Mucosa of stomach (tissue), 1 donor: ENCODE measurements at regions not wholly inside any gene's neighbourhood (a gene's known extent, or its start where the extent isn't known, plus 50 kb on each side); places are given as distances from the start of the nearest gene placed in this dataset.

Experiments used
- H3K27me3 ChIP-seq: one replicate; pipeline ENCODE4 v1.7.0; 2013; ENCODE audit warnings: mild to moderate bottlenecking, low read length; ENCODE audit not compliant: control insufficient read depth, insufficient read depth
- H3K36me3 ChIP-seq: one replicate; pipeline ENCODE4 v1.7.0; 2013; ENCODE audit warnings: low read length; ENCODE audit not compliant: control insufficient read depth, insufficient read depth
- H3K4me1 ChIP-seq: one replicate; pipeline ENCODE4 v1.7.0; 2013; ENCODE audit warnings: mild to moderate bottlenecking, low read length; ENCODE audit not compliant: control insufficient read depth, insufficient read depth
- H3K4me3 ChIP-seq: one replicate; pipeline ENCODE4 v1.7.0; 2013; ENCODE audit warnings: low read length
- H3K9ac ChIP-seq: one replicate; pipeline ENCODE4 v1.7.0; 2013; ENCODE audit warnings: mild to moderate bottlenecking, low read length, moderate library complexity
- H3K9me3 ChIP-seq: one replicate; pipeline ENCODE4 v1.7.0; 2013; ENCODE audit warnings: mild to moderate bottlenecking, low read length, moderate library complexity; ENCODE audit not compliant: control insufficient read depth
- donor health status: Pancreatic carcinoma.

DNA sequence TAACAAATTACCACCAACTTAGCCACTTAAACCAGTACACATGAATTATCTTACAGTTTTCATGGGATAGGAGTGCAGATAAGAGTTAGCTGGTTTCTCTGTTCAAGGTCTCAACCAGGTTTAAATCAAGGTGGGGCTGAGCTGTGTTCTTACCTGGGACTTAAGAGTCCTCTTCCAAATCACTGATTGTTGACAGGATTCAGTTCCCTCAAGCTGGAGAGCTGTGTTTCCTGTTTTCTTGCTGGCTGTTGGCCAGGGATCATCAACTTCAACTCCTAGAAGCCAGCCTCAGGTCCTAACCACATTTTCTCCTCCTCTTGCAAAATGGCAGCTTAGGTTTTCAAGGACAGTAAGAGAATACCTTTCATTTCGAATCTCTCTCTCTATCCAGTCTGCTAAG is 123.8 kb upstream of the CHRM3 start:
- no peaks in the 10 kb centered on the region for H3K36me3 ChIP-seq
- H3K9ac ChIP-seq = no peak overlapping the region
- H3K9me3 ChIP-seq = no peaks in the 10 kb centered on the region
- H3K4me1 ChIP-seq = no peaks in the 10 kb centered on the region
- no peaks in the 10 kb centered on the region for H3K27me3 ChIP-seq
- no peak overlapping the region for H3K4me3 ChIP-seq

DNA sequence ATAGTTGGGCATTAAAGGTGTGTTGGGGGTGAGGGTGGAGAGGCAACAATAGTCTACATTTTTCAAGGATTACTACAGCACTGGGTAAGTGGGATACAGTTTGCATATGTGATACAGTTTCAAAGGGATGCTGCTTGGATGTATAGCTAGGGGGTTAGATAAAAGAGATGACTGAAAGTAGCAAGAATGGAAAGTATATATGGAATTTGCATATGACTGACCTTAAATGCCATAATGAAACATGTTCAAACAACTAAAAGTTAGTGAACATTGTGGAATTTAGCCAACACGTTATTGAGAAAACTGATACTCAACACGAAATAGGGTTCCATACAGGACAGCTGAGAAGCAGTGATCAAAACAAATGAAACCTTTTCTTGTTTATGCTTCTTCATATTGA is 124.8 kb upstream of the CHRM3 start:
- no peaks in the 10 kb centered on the region for H3K4me1 ChIP-seq
- H3K36me3 ChIP-seq = no peaks in the 10 kb centered on the region
- no peak overlapping the region for H3K4me3 ChIP-seq
- no peaks in the 10 kb centered on the region for H3K27me3 ChIP-seq
- H3K9ac ChIP-seq = no peak overlapping the region
- H3K9me3 ChIP-seq = no peaks in the 10 kb centered on the region

DNA sequence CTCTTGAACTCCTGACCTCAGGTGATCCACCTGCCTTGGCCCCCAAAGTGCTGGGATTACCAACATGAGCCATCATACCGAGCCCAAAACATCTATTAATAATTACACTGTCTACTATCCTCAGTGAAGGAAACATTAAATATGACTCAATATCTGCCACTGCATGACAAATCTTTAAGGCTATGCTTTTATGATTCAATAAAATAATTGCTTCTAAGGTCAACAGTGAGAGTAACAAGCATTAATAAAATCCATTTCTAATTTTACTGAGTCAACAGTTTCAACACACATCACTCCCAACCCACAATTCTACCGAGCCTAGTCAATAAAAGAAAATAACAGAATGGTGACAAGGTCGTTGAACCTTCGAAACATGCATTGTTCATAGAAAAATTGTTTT is 125.5 kb upstream of the CHRM3 start:
- H3K4me3 ChIP-seq = no peak overlapping the region
- no peak overlapping the region for H3K9ac ChIP-seq
- no peaks in the 10 kb centered on the region for H3K9me3 ChIP-seq
- H3K27me3 ChIP-seq = no peaks in the 10 kb centered on the region
- no peaks in the 10 kb centered on the region for H3K4me1 ChIP-seq
- no peaks in the 10 kb centered on the region for H3K36me3 ChIP-seq

DNA sequence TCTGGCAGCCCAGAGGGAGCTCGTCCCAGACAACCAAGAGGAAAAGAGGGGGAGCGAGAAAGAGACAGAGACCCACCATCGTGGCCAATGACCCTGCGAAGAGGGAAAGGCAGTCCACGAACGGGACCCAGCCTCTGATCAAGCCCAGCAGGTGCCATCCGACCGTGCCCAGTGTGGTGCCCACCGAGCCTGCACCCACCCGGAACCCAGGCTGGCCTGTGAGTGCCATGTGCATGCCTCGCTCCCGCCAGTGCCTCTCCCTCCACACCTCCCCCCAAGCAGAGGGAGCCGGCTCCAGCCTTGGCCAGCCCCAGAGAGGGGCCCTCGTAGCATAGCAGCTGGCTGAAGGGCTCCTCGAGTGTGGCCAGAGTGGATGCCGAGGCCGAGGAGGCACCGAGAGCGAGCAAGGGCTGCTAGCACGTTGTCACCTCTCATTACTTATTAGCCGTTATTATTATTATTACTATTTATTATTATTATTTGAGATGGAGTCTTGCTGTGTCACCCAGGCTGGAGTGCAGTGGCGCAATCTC is 130.7 kb upstream of the CHRM3 start:
- no peak overlapping the region for H3K4me3 ChIP-seq
- no peaks in the 10 kb centered on the region for H3K36me3 ChIP-seq
- H3K4me1 ChIP-seq = no peaks in the 10 kb centered on the region

DNA sequence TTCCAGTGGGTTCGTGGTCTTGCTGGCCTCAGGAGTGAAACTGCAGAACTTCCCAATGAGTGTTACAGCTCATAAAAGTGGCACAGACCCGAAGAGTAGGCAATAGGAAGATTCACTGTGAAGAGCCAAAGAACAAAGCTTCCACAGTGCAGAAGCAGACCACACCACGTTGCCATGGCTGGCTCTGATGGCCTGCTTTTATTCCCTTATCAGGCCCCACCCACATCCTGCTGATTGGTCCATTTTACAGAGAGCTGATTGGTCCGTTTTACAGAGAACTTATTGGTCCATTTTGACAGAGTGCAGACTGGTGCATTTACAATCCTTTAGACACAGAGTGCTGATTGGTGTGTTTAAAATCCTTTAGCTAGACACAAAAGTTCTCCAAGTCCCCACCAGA is 131.4 kb upstream of the CHRM3 start:
- peaks cover 6% of the 10 kb centered on the region for H3K4me1 ChIP-seq
- no peak overlapping the region for H3K4me3 ChIP-seq
- no peaks in the 10 kb centered on the region for H3K9me3 ChIP-seq
- H3K27me3 ChIP-seq = no peaks in the 10 kb centered on the region
- no peaks in the 10 kb centered on the region for H3K36me3 ChIP-seq
- no peak overlapping the region for H3K9ac ChIP-seq

More for the DNA sequence above, 130.7 kb upstream of the CHRM3 start:
- no peaks in the 10 kb centered on the region for H3K9me3 ChIP-seq
- H3K9ac ChIP-seq = no peak overlapping the region
- no peaks in the 10 kb centered on the region for H3K27me3 ChIP-seq

DNA sequence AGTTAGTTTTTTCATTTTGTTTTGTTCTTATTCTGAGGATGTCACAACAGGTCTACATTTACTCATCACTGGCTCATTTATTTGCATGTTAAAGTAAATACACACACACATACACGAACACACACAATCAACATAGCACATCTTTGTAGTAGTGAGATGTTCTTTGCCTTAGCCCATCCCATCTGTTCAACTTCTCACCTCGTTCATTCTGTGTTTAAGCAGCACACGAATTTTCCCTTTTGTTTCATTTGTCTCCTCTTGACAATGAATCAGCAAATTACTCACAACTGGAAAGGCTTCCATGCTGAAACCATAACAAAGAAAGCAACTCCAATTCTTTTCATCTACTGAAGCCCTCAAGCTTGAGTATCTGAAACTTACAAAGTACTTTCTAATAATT is 133.3 kb upstream of the CHRM3 start:
- no peak overlapping the region for H3K4me3 ChIP-seq
- no peak overlapping the region for H3K9ac ChIP-seq
- H3K9me3 ChIP-seq = no peaks in the 10 kb centered on the region
- no peaks in the 10 kb centered on the region for H3K36me3 ChIP-seq
- no peaks in the 10 kb centered on the region for H3K27me3 ChIP-seq
- H3K4me1 ChIP-seq = peaks cover 6% of the 10 kb centered on the region

DNA sequence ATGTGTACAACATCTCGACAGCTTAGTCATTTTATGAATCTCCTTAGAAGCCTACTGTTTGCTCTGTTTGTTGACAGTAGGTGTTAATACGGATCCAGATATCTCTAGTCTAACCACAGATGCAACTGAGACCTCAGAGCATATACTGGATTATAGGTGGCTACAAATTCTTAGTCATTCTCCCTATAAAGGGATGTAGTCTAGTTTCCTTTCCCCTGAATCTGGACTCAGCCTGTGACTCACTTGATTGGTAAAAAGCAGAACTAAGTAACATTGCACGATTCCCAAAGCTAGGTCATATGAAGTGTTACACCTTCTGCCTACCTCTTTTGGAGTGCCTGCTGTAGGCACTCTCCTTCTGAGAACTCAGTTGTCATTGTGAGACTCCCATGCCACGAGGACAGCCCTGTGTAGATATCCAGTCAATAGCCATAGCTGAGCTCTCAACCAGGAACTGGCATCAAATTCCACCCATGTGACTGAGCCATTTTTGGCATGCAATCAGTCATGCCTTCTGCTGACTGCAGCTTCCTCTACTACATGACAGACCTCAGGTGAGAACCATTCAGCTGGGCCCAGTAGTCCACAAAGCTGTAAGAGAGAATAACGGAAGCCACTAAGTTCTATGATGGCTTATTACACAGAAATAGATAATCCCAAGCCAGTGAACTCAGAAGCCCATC is 135.9 kb upstream of the CHRM3 start:
- no peaks in the 10 kb centered on the region for H3K9me3 ChIP-seq
- H3K36me3 ChIP-seq = no peaks in the 10 kb centered on the region
- H3K9ac ChIP-seq = no peak overlapping the region
- no peak overlapping the region for H3K4me3 ChIP-seq
- peaks cover 6% of the 10 kb centered on the region for H3K4me1 ChIP-seq
- H3K27me3 ChIP-seq = no peaks in the 10 kb centered on the region

DNA sequence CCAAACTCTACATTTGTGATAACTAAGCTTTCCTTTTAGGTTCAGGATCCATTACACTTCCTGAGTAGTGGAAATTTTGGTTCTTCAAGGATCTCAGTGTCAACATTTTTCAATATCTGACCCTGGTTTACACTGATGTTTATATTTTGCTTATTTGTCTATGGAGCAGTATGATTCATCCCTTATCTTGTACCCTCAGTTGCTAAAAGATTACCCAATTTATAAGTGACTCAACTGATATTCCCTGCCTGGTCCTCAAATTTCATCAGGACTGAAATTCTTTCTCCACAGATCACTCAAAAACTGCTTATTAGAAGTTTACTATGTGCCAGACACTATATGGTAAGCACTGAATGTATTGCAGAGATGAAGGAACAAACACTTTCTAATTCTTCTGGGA is 139.1 kb upstream of the CHRM3 start:
- H3K9me3 ChIP-seq = no peaks in the 10 kb centered on the region
- H3K4me3 ChIP-seq = no peak overlapping the region
- no peaks in the 10 kb centered on the region for H3K27me3 ChIP-seq
- H3K36me3 ChIP-seq = no peaks in the 10 kb centered on the region
- H3K9ac ChIP-seq = no peak overlapping the region
- H3K4me1 ChIP-seq = peaks cover 6% of the 10 kb centered on the region

DNA sequence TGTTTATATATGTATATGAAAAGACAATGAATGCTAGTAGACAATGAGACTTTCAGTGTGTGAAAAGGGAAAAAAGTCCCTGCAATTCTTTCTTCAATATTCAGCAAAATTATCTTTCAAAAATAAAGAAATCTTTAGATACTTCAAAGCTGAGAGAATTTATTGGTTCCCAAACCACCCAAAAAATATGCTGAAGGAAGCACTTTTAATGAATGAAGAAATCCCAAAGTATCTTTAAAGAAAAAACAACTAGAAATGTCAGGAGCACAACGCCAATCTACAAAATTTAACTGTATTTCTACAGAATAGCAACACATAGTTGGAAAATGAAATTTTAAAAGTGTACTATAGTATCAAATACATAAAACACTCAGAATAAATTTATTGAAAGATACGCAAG is 142.3 kb upstream of the CHRM3 start:
- Histone ChIP-seq H3K9me3 (no peaks in the 10 kb centered on the region), H3K9ac (no peak overlapping the region), H3K4me3 (no peak overlapping the region), H3K36me3 (no peaks in the 10 kb centered on the region), H3K4me1 (no peaks in the 10 kb centered on the region), H3K27me3 (no peaks in the 10 kb centered on the region)

DNA sequence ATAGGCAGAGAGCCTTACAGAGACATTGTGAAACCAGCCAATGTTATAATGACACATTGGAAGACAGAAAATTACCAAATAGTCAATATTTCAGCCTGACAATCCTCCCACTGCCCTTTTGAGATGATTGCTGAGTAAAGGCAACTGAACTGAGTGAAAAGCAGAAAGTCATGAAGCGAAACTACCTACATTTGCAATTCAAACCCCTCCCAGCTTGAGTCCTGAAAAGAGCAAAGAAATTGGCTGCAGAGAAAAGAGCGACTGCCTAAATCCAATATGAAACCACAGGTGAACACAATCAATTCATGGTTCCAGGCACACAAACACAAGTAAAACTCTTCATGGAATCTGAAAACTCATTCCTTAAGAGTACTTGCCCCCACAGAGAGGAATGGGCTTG is 143.4 kb upstream of the CHRM3 start:
- Histone ChIP-seq H3K9me3 (no peaks in the 10 kb centered on the region), H3K9ac (no peak overlapping the region), H3K4me3 (no peak overlapping the region), H3K27me3 (no peaks in the 10 kb centered on the region), H3K4me1 (no peaks in the 10 kb centered on the region), H3K36me3 (no peaks in the 10 kb centered on the region)

DNA sequence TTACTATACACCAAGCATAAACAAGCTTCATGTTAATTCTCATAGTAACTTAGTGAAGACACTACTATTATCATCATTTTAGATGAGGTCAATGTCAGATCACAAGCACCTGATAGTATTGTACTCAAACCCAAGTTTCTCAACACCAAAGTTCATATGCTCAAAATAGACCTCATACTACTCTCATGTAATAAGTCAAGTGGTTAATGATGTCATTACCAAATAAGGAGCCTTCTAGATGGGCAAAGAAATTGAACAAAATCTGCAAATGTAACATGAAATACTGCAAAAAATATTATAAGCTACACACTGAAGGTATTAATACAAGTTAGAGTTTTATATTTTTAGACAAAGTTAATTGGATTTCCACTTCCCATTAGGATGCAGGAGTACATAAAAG is 144.0 kb upstream of the CHRM3 start:
- H3K4me3 ChIP-seq = no peak overlapping the region
- no peak overlapping the region for H3K9ac ChIP-seq
- no peaks in the 10 kb centered on the region for H3K27me3 ChIP-seq
- H3K9me3 ChIP-seq = no peaks in the 10 kb centered on the region
- H3K4me1 ChIP-seq = no peaks in the 10 kb centered on the region
- H3K36me3 ChIP-seq = no peaks in the 10 kb centered on the region

DNA sequence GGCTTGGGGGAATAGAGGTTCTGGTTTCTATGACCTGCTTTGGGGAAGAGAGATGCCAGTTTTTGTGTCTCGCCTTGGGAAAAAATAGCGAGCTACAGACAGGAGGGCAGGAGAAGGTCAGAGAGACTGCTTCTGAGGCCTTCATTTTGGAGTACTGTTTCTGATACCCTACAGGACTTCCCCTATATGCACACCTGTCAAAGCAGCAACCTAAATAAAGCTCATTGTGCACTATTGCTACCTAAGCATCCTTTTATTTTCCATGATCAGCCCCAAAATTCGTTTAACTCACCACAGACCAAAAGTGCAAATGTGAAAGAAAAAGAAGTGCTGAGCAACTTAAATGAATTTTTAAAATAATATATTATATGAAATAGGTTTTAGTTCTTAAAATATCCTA is 145.6 kb upstream of the CHRM3 start:
- Histone ChIP-seq H3K27me3 (no peaks in the 10 kb centered on the region), H3K9me3 (no peaks in the 10 kb centered on the region), H3K4me3 (no peak overlapping the region), H3K36me3 (no peaks in the 10 kb centered on the region), H3K4me1 (no peaks in the 10 kb centered on the region), H3K9ac (no peak overlapping the region)

DNA sequence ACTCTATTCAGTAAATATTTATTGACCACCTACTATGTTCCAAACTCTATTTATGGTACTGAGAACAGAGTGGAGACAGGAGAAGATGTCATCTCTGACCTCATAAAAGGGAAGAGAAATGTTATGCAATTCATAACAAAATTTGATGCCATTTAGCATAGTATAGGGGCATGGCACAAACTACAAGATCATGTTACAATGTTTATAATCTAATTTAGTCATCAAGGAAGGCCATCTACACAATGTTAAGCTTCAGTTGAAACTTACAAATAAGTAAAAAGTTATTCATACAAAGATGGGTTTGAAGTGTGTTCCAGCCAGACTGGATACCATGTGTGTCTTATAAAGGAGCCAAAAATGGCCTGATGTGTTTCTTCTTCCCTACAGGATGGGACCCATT is 146.8 kb upstream of the CHRM3 start:
- H3K4me1 ChIP-seq = no peaks in the 10 kb centered on the region
- no peaks in the 10 kb centered on the region for H3K36me3 ChIP-seq
- no peak overlapping the region for H3K4me3 ChIP-seq
- H3K27me3 ChIP-seq = no peaks in the 10 kb centered on the region
- H3K9me3 ChIP-seq = no peaks in the 10 kb centered on the region
- H3K9ac ChIP-seq = no peak overlapping the region
